H9 (cell line): ENCODE measurements at regions not wholly inside any gene's neighbourhood (a gene's known extent, or its start where the extent isn't known, plus 50 kb on each side); places are given as distances from the start of the nearest gene placed in this dataset.

ENCODE experiments used
- DNase-seq: peaks from one replicate; pipeline ENCODE4 v3.0.0-alpha.2; 2017
- H2AFZ ChIP-seq: one replicate; pipeline ENCODE4 v1.6.1; 2013; ENCODE audit warnings: mild to moderate bottlenecking, low read length, control low read depth, moderate library complexity
- H2AK5ac ChIP-seq: 2 replicates; pipeline ENCODE4 v1.6.1; 2013; ENCODE audit warnings: low read length, control low read depth, mixed read lengths; ENCODE audit not compliant: insufficient read length
- H2BK120ac ChIP-seq: one replicate; pipeline ENCODE4 v1.6.1; 2013; ENCODE audit warnings: low read depth, mild to moderate bottlenecking, low read length, control low read depth, inconsistent platforms; ENCODE audit not compliant: poor library complexity, severe bottlenecking
- H2BK12ac ChIP-seq: 2 replicates; pipeline ENCODE4 v1.6.1; 2013; ENCODE audit warnings: low read length, control low read depth, mixed read lengths, low read depth; ENCODE audit not compliant: insufficient read length
- H2BK15ac ChIP-seq: 2 replicates; pipeline ENCODE4 v1.6.1; 2013; ENCODE audit warnings: low read depth, low read length, control low read depth
- H2BK20ac ChIP-seq: one replicate; pipeline ENCODE4 v1.6.1; 2013; ENCODE audit warnings: low read depth, mild to moderate bottlenecking, low read length, control low read depth, inconsistent platforms; ENCODE audit not compliant: poor library complexity, severe bottlenecking
- H2BK5ac ChIP-seq: 2 replicates; pipeline ENCODE4 v1.6.1; 2013; ENCODE audit warnings: low read length, control low read depth, mixed read lengths; ENCODE audit not compliant: insufficient read length
- H3K14ac ChIP-seq: 2 replicates; pipeline ENCODE4 v1.6.1; 2013; ENCODE audit warnings: low read length, control low read depth; ENCODE audit not compliant: insufficient read depth
- H3K18ac ChIP-seq: 2 replicates; pipeline ENCODE4 v1.6.1; 2013; ENCODE audit warnings: low read depth, mild to moderate bottlenecking, mixed read lengths, low read length, control low read depth; ENCODE audit not compliant: insufficient read length
- H3K23ac ChIP-seq: 2 replicates; pipeline ENCODE4 v1.6.1; 2013; ENCODE audit warnings: low read length, control low read depth, mixed read lengths, low read depth; ENCODE audit not compliant: insufficient read length
- H3K23me2 ChIP-seq: 2 replicates; pipeline ENCODE4 v1.6.1; 2013; ENCODE audit warnings: low read depth, mild to moderate bottlenecking, mixed read lengths, low read length, control low read depth; ENCODE audit not compliant: insufficient read length, poor library complexity, severe bottlenecking
- H3K27ac ChIP-seq: 2 replicates; pipeline ENCODE4 v1.5.1; 2013; ENCODE audit warnings: low read length, control low read depth, mixed read lengths, low read depth; ENCODE audit not compliant: insufficient read length
- H3K27me3 ChIP-seq: 2 replicates; pipeline ENCODE4 v1.6.1; 2013; ENCODE audit warnings: low read length, control low read depth, inconsistent platforms; ENCODE audit not compliant: insufficient read depth
- H3K4ac ChIP-seq: 2 replicates; pipeline ENCODE4 v1.6.1; 2013; ENCODE audit warnings: low read depth, mild to moderate bottlenecking, control low read depth, inconsistent platforms, low read length, moderate library complexity
- H3K4me1 ChIP-seq: 2 replicates; pipeline ENCODE4 v1.6.1; 2013; ENCODE audit warnings: low read length, control low read depth, inconsistent platforms; ENCODE audit not compliant: insufficient read depth
- H3K4me2 ChIP-seq: 2 replicates; pipeline ENCODE4 v1.6.1; 2013; ENCODE audit warnings: low read length, control low read depth, mixed read lengths; ENCODE audit not compliant: insufficient read length, insufficient read depth
- H3K56ac ChIP-seq: 2 replicates; pipeline ENCODE4 v1.6.1; 2013; ENCODE audit warnings: low read depth, mild to moderate bottlenecking, mixed read lengths, low read length, control low read depth; ENCODE audit not compliant: insufficient read length
- H3K79me1 ChIP-seq: 2 replicates; pipeline ENCODE4 v1.6.1; 2013; ENCODE audit warnings: low read depth, mild to moderate bottlenecking, moderate library complexity, low read length, control low read depth, inconsistent platforms; ENCODE audit not compliant: insufficient read depth, poor library complexity, severe bottlenecking
- H3K79me2 ChIP-seq: 2 replicates; pipeline ENCODE4 v1.6.1; 2013; ENCODE audit warnings: low read length, control low read depth, inconsistent platforms; ENCODE audit not compliant: insufficient read depth
- H3K9ac ChIP-seq: 2 replicates; pipeline ENCODE4 v1.6.1; 2013; ENCODE audit warnings: low read length, control low read depth, mixed read lengths; ENCODE audit not compliant: insufficient read length; ENCODE audit errors: extremely low read depth
- H3K9me3 ChIP-seq: one replicate; pipeline ENCODE4 v1.6.1; 2013; ENCODE audit warnings: low read depth, low read length, inconsistent platforms; ENCODE audit not compliant: control insufficient read depth
- H3T11ph ChIP-seq: one replicate; pipeline ENCODE4 v1.6.1; 2013; ENCODE audit warnings: mild to moderate bottlenecking, low read length, control low read depth, inconsistent platforms
- H4K20me1 ChIP-seq: one replicate; pipeline ENCODE4 v1.6.1; 2013; ENCODE audit not compliant: control insufficient read depth, insufficient read length, insufficient read depth
- H4K5ac ChIP-seq: 2 replicates; pipeline ENCODE4 v1.6.1; 2013; ENCODE audit warnings: low read depth, mild to moderate bottlenecking, mixed read lengths, low read length, control low read depth; ENCODE audit not compliant: insufficient read length
- H4K8ac ChIP-seq: replicated peaks from 2 replicates; pipeline ENCODE4 v1.6.1; 2013; ENCODE audit warnings: low read length, control low read depth, mixed read lengths, low read depth; ENCODE audit not compliant: insufficient read length
- H4K91ac ChIP-seq: 2 replicates; pipeline ENCODE4 v1.6.1; 2013; ENCODE audit warnings: low read depth, mild to moderate bottlenecking, moderate library complexity, mixed read lengths, low read length, control low read depth; ENCODE audit not compliant: insufficient read length
- H3K27ac Mint-ChIP-seq, 3 experiments: 2 replicates in 2 of 3; 3 replicates in 1 of 3; pipeline ENCODE4 v1.8.0; 2020 to 2021; ENCODE audit warnings: mixed read lengths in 3 of 3, mild to moderate bottlenecking in 1 of 3, moderate library complexity in 1 of 3
- H3K27me3 Mint-ChIP-seq: 2 replicates; pipeline ENCODE4 v1.8.0; 2021; ENCODE audit warnings: low read depth, mild to moderate bottlenecking, moderate library complexity, mixed read lengths
- H3K36me3 Mint-ChIP-seq, 3 experiments: 2 replicates in 2 of 3; 3 replicates in 1 of 3; pipeline ENCODE4 v1.8.0; 2020 to 2021; ENCODE audit warnings: low read depth in 3 of 3, mixed read lengths in 3 of 3; ENCODE audit not compliant: insufficient read depth in 1 of 3
- H3K4me1 Mint-ChIP-seq, 2 experiments: 2 replicates each; pipeline ENCODE4 v1.8.0; 2020; ENCODE audit warnings: mixed read lengths in 2 of 2
- H3K4me3 Mint-ChIP-seq, 2 experiments: 2 replicates in 1 of 2; 3 replicates in 1 of 2; pipeline ENCODE4 v1.8.0; 2020 to 2021; ENCODE audit warnings: mild to moderate bottlenecking in 2 of 2, mixed read lengths in 2 of 2, moderate library complexity in 1 of 2
- H3K9me3 Mint-ChIP-seq, 2 experiments: 2 replicates in 1 of 2; 3 replicates in 1 of 2; pipeline ENCODE4 v1.8.0; 2020; ENCODE audit warnings: mild to moderate bottlenecking in 2 of 2, mixed read lengths in 2 of 2, moderate library complexity in 1 of 2
- WGBS: extraction: QIAGEN DNeasy Blood & Tissue Kit; methylation state at CpG from one replicate; pipeline ENCODE4 v1.1.7; 2013; ENCODE audit warnings: missing lambda C conversion rate, low lambda C conversion rate, mixed read lengths; ENCODE audit not compliant: insufficient read length; ENCODE audit errors: extremely low coverage; 5-methylcytosine and 5-hydroxymethylcytosine counted together
- TF ChIP-seq, protein P1 (sequence below): fragments of 200-600 bp; sonication (generic); conservative IDR thresholded peaks from 3 replicates; pipeline ENCODE4 v1.8.0; 2021; ENCODE audit warnings: antibody characterized with exemption, mild to moderate bottlenecking

GRCh38 chr11:116485425-116485824 is 287.4 kb downstream of the BUD13 start:
- Histone ChIP-seq H2BK15ac (no peak overlapping the region), H3K56ac (no peak overlapping the region), H3K4me2 (no peak overlapping the region), H3K79me2 (no peaks in the 10 kb centered on the region), H2BK20ac (no peak overlapping the region), H3K4ac (no peak overlapping the region), H2BK120ac (no peak overlapping the region), H3K79me1 (no peaks in the 10 kb centered on the region), H3K23me2 (no peaks in the 10 kb centered on the region), H2AK5ac (no peak overlapping the region), H3K9ac (no peak overlapping the region), H3K23ac (no peak overlapping the region), H3K18ac (no peak overlapping the region), H4K5ac (no peak overlapping the region), H3K9me3 (no peaks in the 10 kb centered on the region), H4K91ac (no peak overlapping the region), H4K8ac (no peak overlapping the region), H3K27me3 (peaks cover 17% of the 10 kb centered on the region; the same call in 1 of the 2 replicates), H3K27ac (no peak overlapping the region), H3K4me1 (no peaks in the 10 kb centered on the region), H4K20me1 (no peaks in the 10 kb centered on the region), H2BK5ac (no peak overlapping the region), H2BK12ac (no peak overlapping the region), H3T11ph (no peak overlapping the region), H3K14ac (no peak overlapping the region), H2AFZ (no peak overlapping the region)
- Mint-ChIP-seq H3K27ac (no peak overlapping the region), H3K9me3 (no peaks in the 10 kb centered on the region), H3K36me3 (no peaks in the 10 kb centered on the region), H3K4me1 (peaks cover 6 to 7% of the 10 kb centered on the region in 2 experiments; a peak in 2 of 4 replicates), H3K4me3 (no peak overlapping the region), H3K27me3 (peaks cover 72% of the 10 kb centered on the region)
- WGBS = no CpG with 5 or more reads among the region's 4 CpGs
- TF ChIP-seq, protein P1, sequence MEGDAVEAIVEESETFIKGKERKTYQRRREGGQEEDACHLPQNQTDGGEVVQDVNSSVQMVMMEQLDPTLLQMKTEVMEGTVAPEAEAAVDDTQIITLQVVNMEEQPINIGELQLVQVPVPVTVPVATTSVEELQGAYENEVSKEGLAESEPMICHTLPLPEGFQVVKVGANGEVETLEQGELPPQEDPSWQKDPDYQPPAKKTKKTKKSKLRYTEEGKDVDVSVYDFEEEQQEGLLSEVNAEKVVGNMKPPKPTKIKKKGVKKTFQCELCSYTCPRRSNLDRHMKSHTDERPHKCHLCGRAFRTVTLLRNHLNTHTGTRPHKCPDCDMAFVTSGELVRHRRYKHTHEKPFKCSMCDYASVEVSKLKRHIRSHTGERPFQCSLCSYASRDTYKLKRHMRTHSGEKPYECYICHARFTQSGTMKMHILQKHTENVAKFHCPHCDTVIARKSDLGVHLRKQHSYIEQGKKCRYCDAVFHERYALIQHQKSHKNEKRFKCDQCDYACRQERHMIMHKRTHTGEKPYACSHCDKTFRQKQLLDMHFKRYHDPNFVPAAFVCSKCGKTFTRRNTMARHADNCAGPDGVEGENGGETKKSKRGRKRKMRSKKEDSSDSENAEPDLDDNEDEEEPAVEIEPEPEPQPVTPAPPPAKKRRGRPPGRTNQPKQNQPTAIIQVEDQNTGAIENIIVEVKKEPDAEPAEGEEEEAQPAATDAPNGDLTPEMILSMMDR = no peak
- no peak for DNase-seq
